GM23248 (cell line): ENCODE measurements at regions not wholly inside any gene's neighbourhood (a gene's known extent, or its start where the extent isn't known, plus 50 kb on each side); places are given as distances from the start of the nearest gene placed in this dataset.
"Not testable (repeated sequence)": the region's sequence is repeated elsewhere in the genome, so short reads cannot be mapped to it uniquely, and the experiment has no call there.

Experiments
- DNase-seq: peaks from one replicate; pipeline ENCODE4 v3.0.0-alpha.2; 2015
- H2AFZ ChIP-seq: fragments of 200-600 bp; sonication (generic); 2 replicates; pipeline ENCODE4 v1.6.1; 2016; ENCODE audit warnings: antibody characterized with exemption
- H3F3A ChIP-seq: fragments of 200-600 bp; sonication (generic); 2 replicates; pipeline ENCODE4 v1.6.1; 2016; ENCODE audit warnings: mild to moderate bottlenecking, antibody characterized with exemption, mixed run types; ENCODE audit not compliant: insufficient read depth
- H3K27ac ChIP-seq: fragments of 200-600 bp; sonication (generic); 2 replicates; pipeline ENCODE4 v1.5.1; 2016; ENCODE audit warnings: mild to moderate bottlenecking
- H3K27me3 ChIP-seq: fragments of 200-600 bp; sonication (generic); replicated peaks from 2 replicates; pipeline ENCODE4 v1.6.1; 2016; ENCODE audit warnings: mild to moderate bottlenecking; ENCODE audit not compliant: insufficient read depth
- H3K36me3 ChIP-seq: fragments of 200-600 bp; sonication (generic); 2 replicates; pipeline ENCODE4 v1.6.1; 2016; ENCODE audit warnings: low read depth, mild to moderate bottlenecking
- H3K4me1 ChIP-seq: fragments of 200-600 bp; sonication (generic); 2 replicates; pipeline ENCODE4 v1.6.1; 2016; ENCODE audit warnings: mild to moderate bottlenecking; ENCODE audit not compliant: insufficient read depth
- H3K4me2 ChIP-seq: fragments of 200-600 bp; sonication (generic); one replicate; pipeline ENCODE4 v1.6.1; 2016; ENCODE audit warnings: mild to moderate bottlenecking; ENCODE audit not compliant: unreplicated experiment
- H3K4me3 ChIP-seq: fragments of 200-600 bp; sonication (generic); 2 replicates; pipeline ENCODE4 v1.5.1; 2016; ENCODE audit warnings: mild to moderate bottlenecking
- H3K79me2 ChIP-seq: fragments of 200-600 bp; sonication (generic); 2 replicates; pipeline ENCODE4 v1.6.1; 2016; ENCODE audit warnings: mild to moderate bottlenecking; ENCODE audit not compliant: insufficient read depth
- H3K9ac ChIP-seq: fragments of 200-600 bp; sonication (generic); 2 replicates; pipeline ENCODE4 v1.6.1; 2016; ENCODE audit warnings: mild to moderate bottlenecking
- H3K9me2 ChIP-seq: fragments of 200-600 bp; sonication (generic); 2 replicates; pipeline ENCODE4 v1.6.1; 2016; ENCODE audit warnings: mixed run types, mild to moderate bottlenecking, moderate library complexity; ENCODE audit not compliant: insufficient read depth
- H3K9me3 ChIP-seq: fragments of 200-600 bp; sonication (generic); one replicate; pipeline ENCODE4 v1.6.1; 2017; ENCODE audit warnings: low read depth
- H4K20me1 ChIP-seq: fragments of 200-600 bp; sonication (generic); 2 replicates; pipeline ENCODE4 v1.6.0; 2016; ENCODE audit not compliant: insufficient read depth
- EZH2 ChIP-seq: fragments of 200-600 bp; sonication (generic); IDR thresholded peaks from 2 replicates; pipeline ENCODE4 v1.6.1; 2018; ENCODE audit warnings: antibody characterized with exemption, mild to moderate bottlenecking; ENCODE audit not compliant: insufficient read depth, poor library complexity, severe bottlenecking
- EZH2phosphoT487 ChIP-seq: fragments of 200-600 bp; sonication (generic); IDR thresholded peaks from 2 replicates; pipeline ENCODE4 v1.6.1; 2018; ENCODE audit warnings: antibody characterized with exemption, moderate library complexity, mild to moderate bottlenecking, low read depth; ENCODE audit not compliant: insufficient read depth
- WGBS, 2 experiments: methylation state at CpG; one replicate each; pipeline ENCODE4 v1.1.6; 2015 to 2017; ENCODE audit warnings: low lambda C conversion rate in 2 of 2, low coverage in 1 of 2; ENCODE audit errors: missing lambda C conversion rate in 2 of 2; 5-methylcytosine and 5-hydroxymethylcytosine counted together
- in situ Hi-C: fragments of 300-500 bp; cut with MboI; formaldehyde crosslinking; loops from 2 replicates; pipeline ENCODE4 v1.15.0; 2020

DNA sequence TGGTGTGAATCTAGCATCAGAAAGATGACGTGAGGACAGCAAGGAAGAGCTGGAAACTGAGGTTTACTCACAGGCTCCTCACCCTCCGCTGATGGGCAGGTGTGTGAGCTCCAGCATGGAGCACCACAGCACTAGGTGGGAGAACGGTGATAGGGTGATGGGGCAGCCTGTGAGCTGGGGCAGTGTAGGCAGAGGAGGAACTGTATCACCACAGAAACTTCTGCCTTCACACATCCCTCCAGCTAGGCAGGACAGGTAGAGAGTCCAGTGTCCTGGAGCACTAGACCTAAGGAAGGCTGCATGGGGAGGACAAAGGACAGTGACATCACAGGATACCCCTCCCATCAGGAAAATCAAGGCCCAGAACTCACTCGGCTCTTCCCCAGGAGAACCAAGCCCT, 241.8 kb upstream of the PRSS58 start:
- no peaks in the 10 kb centered on the region for H3K9me3 ChIP-seq
- in situ Hi-C loops = no loop called here
- H3K36me3 ChIP-seq = no peaks in the 10 kb centered on the region
- H3K79me2 ChIP-seq = no peaks in the 10 kb centered on the region
- H3K27me3 ChIP-seq = peaks cover 69% of the 10 kb centered on the region
- no peaks in the 10 kb centered on the region for H3K9me2 ChIP-seq
- no peak for DNase-seq
- no peaks in the 10 kb centered on the region for H4K20me1 ChIP-seq
- 44 to 55% methylated on average over 4 of the region's 4 CpGs for WGBS, 2 experiments
- H3K9ac ChIP-seq = no peak overlapping the region
- H3K4me2 ChIP-seq = no peak overlapping the region
- no peak overlapping the region for H3K4me3 ChIP-seq
- no peak for TF ChIP-seq EZH2phosphoT487
- TF ChIP-seq EZH2 = no peak
- no peaks in the 10 kb centered on the region for H3F3A ChIP-seq
- no peak overlapping the region for H2AFZ ChIP-seq
- H3K4me1 ChIP-seq = no peaks in the 10 kb centered on the region
- no peak overlapping the region for H3K27ac ChIP-seq

DNA sequence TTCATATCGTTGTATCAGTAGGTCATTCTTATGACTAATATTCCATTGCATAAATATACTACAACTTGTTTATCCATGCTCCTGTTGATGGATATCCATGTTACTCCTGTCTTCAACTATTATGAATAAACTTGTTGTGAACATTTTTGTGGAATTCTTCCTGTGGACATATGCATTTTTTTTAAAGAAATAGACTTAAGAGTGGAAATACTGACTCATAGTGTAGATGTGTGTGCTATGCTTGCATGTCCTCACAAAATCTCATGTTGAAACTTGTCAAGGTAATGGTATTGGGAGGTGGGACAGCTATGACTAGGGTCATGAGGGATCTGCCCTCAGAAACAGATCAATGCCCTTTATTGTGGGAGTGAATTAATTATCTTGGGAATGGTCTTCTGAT, 240.5 kb upstream of the PRSS58 start:
- in situ Hi-C loops = no loop called here
- Histone ChIP-seq H3F3A (no peaks in the 10 kb centered on the region), H3K36me3 (no peaks in the 10 kb centered on the region), H3K4me3 (no peak overlapping the region), H3K9me2 (no peaks in the 10 kb centered on the region), H3K27me3 (peaks cover 70% of the 10 kb centered on the region), H3K27ac (no peak overlapping the region), H2AFZ (no peak overlapping the region), H3K79me2 (no peaks in the 10 kb centered on the region), H3K4me2 (no peak overlapping the region), H3K9me3 (no peaks in the 10 kb centered on the region), H3K4me1 (no peaks in the 10 kb centered on the region), H3K9ac (no peak overlapping the region), H4K20me1 (no peaks in the 10 kb centered on the region)
- no peak for TF ChIP-seq EZH2
- TF ChIP-seq EZH2phosphoT487 = no peak
- WGBS, 2 experiments = 82% methylated on average over 1 of the region's 1 CpG
- DNase-seq = peak; percentile 21

DNA sequence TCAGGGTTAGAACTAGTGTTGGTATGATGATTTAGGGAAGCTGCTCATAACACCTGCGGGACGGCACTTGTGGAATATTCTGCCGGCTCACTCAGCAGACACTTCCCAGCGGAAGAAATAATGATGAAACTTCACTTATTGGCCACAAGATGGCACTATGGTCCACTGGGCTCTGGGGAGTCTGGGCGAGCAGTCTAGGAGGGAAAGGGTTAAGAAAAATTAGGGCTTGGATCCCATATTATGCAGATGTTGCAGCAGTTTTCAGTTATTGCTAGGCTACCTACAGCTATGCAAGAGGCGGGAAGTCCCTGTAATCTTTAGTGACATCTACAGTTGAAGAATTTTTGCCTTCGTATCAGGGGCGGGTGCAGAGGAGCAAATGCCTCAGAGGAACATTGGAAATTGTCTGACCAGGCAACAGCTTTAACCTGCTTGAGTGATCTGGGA, 238.7 kb upstream of the PRSS58 start:
- WGBS, 2 experiments = 3% methylated on average over 8 of the region's 8 CpGs
- H2AFZ ChIP-seq = no peak overlapping the region

DNA sequence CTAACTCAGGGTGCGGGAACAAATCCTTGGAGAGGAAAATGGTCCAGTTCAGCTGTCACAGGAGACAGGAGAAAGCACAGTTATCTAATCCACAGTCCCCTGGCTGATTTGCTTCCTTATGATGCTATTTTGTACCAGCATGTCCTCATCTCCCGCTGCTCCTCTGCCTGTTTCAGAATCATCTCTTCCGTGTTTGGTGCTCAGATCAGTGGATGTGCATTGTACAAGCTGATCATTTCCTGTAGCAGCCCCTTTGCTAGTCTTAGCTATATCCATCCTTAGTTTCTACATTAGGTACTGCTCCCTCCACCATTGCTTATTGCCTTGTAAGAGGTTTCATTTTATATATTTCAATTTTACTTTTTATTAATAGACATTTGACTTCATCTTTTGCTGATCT, 238.0 kb upstream of the PRSS58 start:
- WGBS, 2 experiments = 38 to 41% methylated on average over 3 of the region's 3 CpGs
- H3K9ac ChIP-seq, H3K79me2 ChIP-seq, H3K36me3 ChIP-seq, H2AFZ ChIP-seq, in situ Hi-C loops, H3K9me3 ChIP-seq, H3K4me2 ChIP-seq, H3K9me2 ChIP-seq, H3F3A ChIP-seq, H3K27ac ChIP-seq, H3K4me3 ChIP-seq, DNase-seq, H3K4me1 ChIP-seq, H4K20me1 ChIP-seq: not testable (repeated sequence)
- H3K27me3 ChIP-seq = peaks cover 67% of the 10 kb centered on the region

More for the DNA sequence above, 238.7 kb upstream of the PRSS58 start:
- no peaks in the 10 kb centered on the region for H3K36me3 ChIP-seq
- peak overlapping the region; percentile 16 for H3K4me2 ChIP-seq
- H3K79me2 ChIP-seq = no peaks in the 10 kb centered on the region
- no peaks in the 10 kb centered on the region for H3K9me3 ChIP-seq
- no peaks in the 10 kb centered on the region for H3K9me2 ChIP-seq
- peak; percentile 51 for DNase-seq
- peaks cover 61% of the 10 kb centered on the region for H3K27me3 ChIP-seq
- 0 out of 2 replicates have a peak overlapping the region, but pooled peaks have one; percentile 20 for H3K4me3 ChIP-seq
- no peak overlapping the region for H3K27ac ChIP-seq
- no peaks in the 10 kb centered on the region for H3F3A ChIP-seq
- no peak overlapping the region for H3K9ac ChIP-seq
- in situ Hi-C loops = no loop called here
- H3K4me1 ChIP-seq = no peaks in the 10 kb centered on the region
- H4K20me1 ChIP-seq = no peaks in the 10 kb centered on the region
- TF ChIP-seq EZH2 (no peak), EZH2phosphoT487 (no peak)

DNA sequence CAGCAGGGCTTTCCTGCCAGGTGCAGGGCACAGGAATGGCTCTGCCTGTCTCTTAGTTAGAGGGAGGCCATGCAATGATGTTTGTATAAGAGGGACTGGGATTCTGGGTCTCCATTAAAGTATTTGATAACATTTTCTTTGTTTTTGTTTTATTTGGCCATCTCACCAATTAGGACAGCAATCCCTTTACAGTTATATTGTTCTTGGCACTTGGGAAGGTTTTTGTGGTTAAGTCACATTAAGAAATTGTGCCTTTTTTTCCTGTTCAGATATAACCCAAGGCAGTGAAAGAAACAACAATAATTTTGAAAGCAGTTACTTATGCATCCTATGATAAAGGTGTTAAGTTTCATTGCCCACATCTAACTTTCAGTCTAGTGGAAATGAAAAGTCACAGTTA, 237.4 kb upstream of the PRSS58 start:
- H3K9ac ChIP-seq, H3K9me3 ChIP-seq, H3K36me3 ChIP-seq, H3K79me2 ChIP-seq, DNase-seq, H2AFZ ChIP-seq, H3F3A ChIP-seq, H3K4me3 ChIP-seq, in situ Hi-C loops, H4K20me1 ChIP-seq, H3K9me2 ChIP-seq, H3K4me2 ChIP-seq, H3K4me1 ChIP-seq, H3K27ac ChIP-seq: not testable (repeated sequence)
- peaks cover 67% of the 10 kb centered on the region for H3K27me3 ChIP-seq
